ENCODE measurements at regions not wholly inside any gene's neighbourhood (a gene's known extent, or its start where the extent isn't known, plus 50 kb on each side); places are given as distances from the start of the nearest gene placed in this dataset.

- no peak for TF ChIP-seq CTCF (IDR thresholded peaks at IDR 0.05)
- TF ChIP-seq POLR2A (IDR thresholded peaks at IDR 0.05), result no peak
Observed at GRCh38 chr6:6952484-6952883, 155.3 kb upstream of the RREB1 start.

All from body of pancreas (tissue), 4 donors.